GM12874 (cell line): ENCODE measurements at regions not wholly inside any gene's neighbourhood (a gene's known extent, or its start where the extent isn't known, plus 50 kb on each side); places are given as distances from the start of the nearest gene placed in this dataset.

Source experiments
- CTCF ChIP-seq: IDR thresholded peaks from 2 replicates; pipeline ENCODE4 v1.5.1; 2011; ENCODE audit warnings: low read depth, mild to moderate bottlenecking, control low read depth, low read length, moderate library complexity; ENCODE audit not compliant: insufficient read depth

- no peak for TF ChIP-seq CTCF
Observed at GRCh38 chr3:24648063-24648462, 153.4 kb upstream of the THRB start.

- TF ChIP-seq CTCF = no peak
Observed at GRCh38 chr3:24650839-24651238, 156.2 kb upstream of the THRB start.

DNA sequence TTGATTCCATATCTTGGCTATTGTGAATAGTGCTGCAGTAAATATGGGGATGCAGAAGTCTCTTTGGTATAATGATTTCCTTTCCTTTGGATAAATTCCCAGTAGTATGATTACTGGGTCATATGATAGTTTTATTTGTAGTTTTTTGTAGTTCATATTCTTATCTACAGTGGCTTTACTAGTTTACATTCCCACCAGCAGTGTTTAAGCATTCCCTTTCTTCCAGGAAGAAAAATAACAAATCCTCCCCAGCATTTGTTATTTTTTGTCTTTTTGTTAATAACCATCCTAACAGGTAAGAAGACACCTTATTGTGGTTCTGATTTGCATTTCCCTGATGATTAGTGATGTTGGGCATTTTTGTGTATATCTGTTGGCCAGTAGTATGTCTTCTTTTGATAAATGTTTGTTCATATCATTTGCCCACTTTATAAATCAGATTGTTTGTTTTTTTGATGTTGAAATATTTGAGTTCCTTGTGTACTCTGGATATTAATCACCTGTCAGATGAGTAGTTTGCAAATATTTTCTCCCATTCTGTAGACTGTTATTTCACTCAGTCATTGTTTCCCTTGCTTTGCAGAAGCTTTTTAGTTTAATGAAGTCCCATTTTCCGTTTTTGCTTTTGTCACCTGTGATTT, 163.3 kb upstream of the THRB start:
- no peak for TF ChIP-seq CTCF

GRCh38 chr3:24661175-24661584, 166.5 kb upstream of the THRB start:
- TF ChIP-seq CTCF = no peak

GRCh38 chr3:24662449-24663345, 168.0 kb upstream of the THRB start:
- TF ChIP-seq CTCF = no peak

GRCh38 chr3:24663406-24663805, 168.8 kb upstream of the THRB start:
- TF ChIP-seq CTCF = no peak

DNA sequence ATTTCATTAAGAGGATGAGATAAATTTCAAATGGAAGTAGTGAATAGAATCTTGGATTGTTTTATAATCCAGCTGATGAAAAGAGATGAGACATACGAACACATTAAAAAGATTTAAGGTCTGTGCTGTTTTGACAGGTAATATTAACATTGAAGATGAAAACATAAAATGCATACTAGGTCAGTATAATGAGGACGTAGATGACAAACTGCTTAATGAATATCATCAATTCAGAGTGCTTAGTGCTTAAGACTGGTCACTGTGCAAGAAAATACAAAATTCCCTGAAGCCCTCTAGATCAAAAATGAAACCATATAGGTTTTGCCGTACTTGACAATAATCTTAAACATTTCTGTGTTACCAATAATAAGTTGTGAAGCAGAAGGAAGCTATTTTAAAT, 173.4 kb upstream of the THRB start:
- no peak for TF ChIP-seq CTCF
